Adrenal gland (tissue), 9 donors: ENCODE measurements at regions not wholly inside any gene's neighbourhood (a gene's known extent, or its start where the extent isn't known, plus 50 kb on each side); places are given as distances from the start of the nearest gene placed in this dataset.

ENCODE experiments used
- DNase-seq, 7 donors: peaks; one replicate each; pipeline ENCODE4 v3.0.0-alpha.2; 2019 to 2020
- H3K27ac ChIP-seq, 5 donors: fragments of 200-600 bp; sonication (generic) in 4 of 5; 1 replicate in 3 of 5; 2 replicates in 2 of 5; pipeline versions ENCODE4 v1.5.1 to v1.8.0; 2016 to 2020; ENCODE audit warnings: mild to moderate bottlenecking in 1 of 5
- H3K27me3 ChIP-seq: fragments of 200-600 bp; 2 replicates; pipeline ENCODE4 v1.8.0; 2021
- H3K36me3 ChIP-seq, 2 donors: fragments of 200-600 bp; replicated peaks in 1 of 2; 1 replicate in 1 of 2; 2 replicates in 1 of 2; pipeline versions ENCODE4 v1.5.1 to v1.8.0; 2018 to 2022
- H3K4me1 ChIP-seq, 2 donors: fragments of 200-600 bp; replicated peaks in 1 of 2; 1 replicate in 1 of 2; 2 replicates in 1 of 2; pipeline versions ENCODE4 v1.5.1 to v1.8.0; 2018 to 2021
- H3K4me3 ChIP-seq, 4 donors: fragments of 200-600 bp; sonication (generic) in 3 of 4; one replicate each; pipeline ENCODE4 v1.5.1; 2016 to 2018
- H3K9me3 ChIP-seq, 3 donors: fragments of 200-600 bp; sonication (generic) in 1 of 3; replicated peaks in 1 of 3; 1 replicate in 2 of 3; 2 replicates in 1 of 3; pipeline versions ENCODE4 v1.5.1 to v1.8.0; 2016 to 2021
- POLR2A ChIP-seq, 2 donors: fragments of 450-650 bp; IDR thresholded peaks; one replicate each; pipeline ENCODE4 v1.6.1; 2017; ENCODE audit warnings: antibody characterized with exemption in 2 of 2, mild to moderate bottlenecking in 2 of 2, moderate library complexity in 1 of 2
- WGBS, 4 donors: extraction: QIAGEN DNeasy Blood & Tissue Kit in 2 of 4; methylation state at CpG; one replicate each; pipeline versions ENCODE4 v1.1.5 to v1.1.7; 2013 to 2017; 5-methylcytosine and 5-hydroxymethylcytosine counted together
- intact Hi-C, 2 donors: fragments of 100-400 bp; cut with DNase I; formaldehyde crosslinking; loops; one replicate each; pipeline versions ENCODE4 v1.14.1 to v1.15.0; 2022 to 2023
- TF ChIP-seq, protein P1 (sequence below), 6 experiments: fragments of 450-650 bp in 4 of 6; fragments of 200-600 bp in 2 of 6; sonication (generic) in 1 of 6; IDR thresholded peaks; 1 replicate in 5 of 6; 2 replicates in 1 of 6; pipeline versions ENCODE4 v1.5.1 to v1.8.0; 2016 to 2021; ENCODE audit warnings: antibody characterized with exemption in 6 of 6, mild to moderate bottlenecking in 2 of 6, moderate library complexity in 1 of 6
- donor health status: healthy with polysubstance abuse.
- donor health status: Bipolar disorder and iron deficiency.
- donor health status: DM: yes; HTN: yes; CAD: no.
- donor health status: DM: no; HTN: no; CAD: no.
- donor health status: DM: no; HTN: no; CAD: no.

- Histone ChIP-seq H3K9me3 (no peaks in the 10 kb centered on the region), H3K27ac (no peak overlapping the region), H3K4me3 (no peak overlapping the region), H3K4me1 (no peaks in the 10 kb centered on the region), H3K36me3 (no peaks in the 10 kb centered on the region), H3K27me3 (no peaks in the 10 kb centered on the region)
- 61 to 73% (median 72%) methylated on average over 3 of the region's 3 CpGs for WGBS, 4 donors
- no peak for DNase-seq
- TF ChIP-seq POLR2A (IDR thresholded peaks at IDR 0.05): no peak
- TF ChIP-seq, protein P1, sequence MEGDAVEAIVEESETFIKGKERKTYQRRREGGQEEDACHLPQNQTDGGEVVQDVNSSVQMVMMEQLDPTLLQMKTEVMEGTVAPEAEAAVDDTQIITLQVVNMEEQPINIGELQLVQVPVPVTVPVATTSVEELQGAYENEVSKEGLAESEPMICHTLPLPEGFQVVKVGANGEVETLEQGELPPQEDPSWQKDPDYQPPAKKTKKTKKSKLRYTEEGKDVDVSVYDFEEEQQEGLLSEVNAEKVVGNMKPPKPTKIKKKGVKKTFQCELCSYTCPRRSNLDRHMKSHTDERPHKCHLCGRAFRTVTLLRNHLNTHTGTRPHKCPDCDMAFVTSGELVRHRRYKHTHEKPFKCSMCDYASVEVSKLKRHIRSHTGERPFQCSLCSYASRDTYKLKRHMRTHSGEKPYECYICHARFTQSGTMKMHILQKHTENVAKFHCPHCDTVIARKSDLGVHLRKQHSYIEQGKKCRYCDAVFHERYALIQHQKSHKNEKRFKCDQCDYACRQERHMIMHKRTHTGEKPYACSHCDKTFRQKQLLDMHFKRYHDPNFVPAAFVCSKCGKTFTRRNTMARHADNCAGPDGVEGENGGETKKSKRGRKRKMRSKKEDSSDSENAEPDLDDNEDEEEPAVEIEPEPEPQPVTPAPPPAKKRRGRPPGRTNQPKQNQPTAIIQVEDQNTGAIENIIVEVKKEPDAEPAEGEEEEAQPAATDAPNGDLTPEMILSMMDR (IDR thresholded peaks at IDR 0.05): no peak
- intact Hi-C loops: no loop called here
Measured at GRCh38 chr10:57320416-57320815, 947.3 kb downstream of the IPMK start.

DNA sequence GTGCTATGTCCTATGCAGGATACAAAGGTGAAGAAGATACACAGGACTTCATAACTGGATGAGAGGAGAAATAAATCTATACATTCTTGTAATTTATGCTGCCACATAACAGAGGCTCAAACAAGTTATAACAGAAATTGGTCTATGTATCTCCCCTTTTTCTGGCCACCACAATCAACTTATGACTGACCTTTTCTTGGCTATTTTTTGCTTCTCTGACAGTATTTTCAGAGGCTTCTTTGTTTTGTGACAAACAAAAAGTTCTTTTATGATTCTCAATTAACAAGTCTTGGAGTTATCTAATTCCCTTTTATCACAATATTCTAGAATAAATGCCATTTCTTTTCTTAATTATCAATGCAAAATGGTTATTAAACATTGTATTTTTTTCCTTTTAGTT is 953.0 kb upstream of the ZWINT start:
- no peaks in the 10 kb centered on the region for H3K4me1 ChIP-seq

GRCh38 chr10:57303566-57303965 is 942.5 kb upstream of the ZWINT start:
- no peak overlapping the region for H3K27ac ChIP-seq
- no peaks in the 10 kb centered on the region for H3K27me3 ChIP-seq
- no peak overlapping the region for H3K4me3 ChIP-seq
- intact Hi-C loops: no loop called here
- H3K4me1 ChIP-seq: no peaks in the 10 kb centered on the region
- WGBS, 4 donors: 67 to 78% (median 71%) methylated on average over 3 of the region's 3 CpGs
- TF ChIP-seq POLR2A (IDR thresholded peaks at IDR 0.05): no peak
- TF ChIP-seq, protein P1 (IDR thresholded peaks at IDR 0.05): no peak
- no peaks in the 10 kb centered on the region for H3K36me3 ChIP-seq
- DNase-seq: no peak
- no peaks in the 10 kb centered on the region for H3K9me3 ChIP-seq

More for the DNA sequence above, 953.0 kb upstream of the ZWINT start:
- TF ChIP-seq, protein P1 (IDR thresholded peaks at IDR 0.05): no peak
- no peak for TF ChIP-seq POLR2A (IDR thresholded peaks at IDR 0.05)
- intact Hi-C loops: no loop called here
- Histone ChIP-seq H3K36me3 (no peaks in the 10 kb centered on the region), H3K9me3 (no peaks in the 10 kb centered on the region), H3K27ac (no peak overlapping the region), H3K27me3 (no peaks in the 10 kb centered on the region), H3K4me3 (no peak overlapping the region)
- DNase-seq: no peak

DNA sequence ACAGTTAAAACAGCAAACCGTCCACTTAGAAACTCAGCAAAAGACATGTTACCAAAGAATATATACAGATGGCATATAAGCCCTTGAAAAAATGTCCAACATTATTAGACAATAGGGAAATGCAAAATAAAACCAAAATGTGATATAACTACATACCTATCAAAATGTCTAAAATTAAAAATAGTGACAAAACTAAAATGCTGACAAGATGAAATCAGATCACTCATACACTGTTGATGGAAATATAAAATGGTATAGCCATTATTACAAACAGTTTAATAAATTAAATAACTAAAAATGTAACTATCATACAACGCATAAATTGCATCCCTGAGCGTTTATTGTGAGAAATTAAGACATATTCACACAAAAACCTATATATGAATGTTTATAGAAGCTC is 939.7 kb upstream of the ZWINT start:
- Histone ChIP-seq H3K27ac (no peak overlapping the region), H3K36me3 (no peaks in the 10 kb centered on the region), H3K27me3 (no peaks in the 10 kb centered on the region), H3K4me1 (no peaks in the 10 kb centered on the region), H3K9me3 (no peaks in the 10 kb centered on the region), H3K4me3 (no peak overlapping the region)
- no peak for DNase-seq
- intact Hi-C loops: no loop called here
- no peak for TF ChIP-seq POLR2A (IDR thresholded peaks at IDR 0.05)
- TF ChIP-seq, protein P1 (IDR thresholded peaks at IDR 0.05): no peak
- WGBS, 4 donors: 79 to 89% (median 86%) methylated on average over 3 of the region's 3 CpGs
